Gastroesophageal sphincter (tissue), 3 donors: ENCODE measurements at regions not wholly inside any gene's neighbourhood (a gene's known extent, or its start where the extent isn't known, plus 50 kb on each side); places are given as distances from the start of the nearest gene placed in this dataset.

Experiments used
- POLR2A ChIP-seq, 2 donors: fragments of 450-650 bp; IDR thresholded peaks; one replicate each; pipeline ENCODE4 v1.6.1; 2017; ENCODE audit warnings: antibody characterized with exemption in 2 of 2, mild to moderate bottlenecking in 2 of 2, moderate library complexity in 1 of 2
- TF ChIP-seq, protein P1 (sequence below), 4 experiments: fragments of 200-600 bp in 2 of 4; fragments of 450-650 bp in 2 of 4; sonication (generic) in 1 of 4; IDR thresholded peaks; one replicate each; pipeline ENCODE4 v1.5.1; 2017 to 2019; ENCODE audit warnings: antibody characterized with exemption in 4 of 4, mild to moderate bottlenecking in 2 of 4, moderate library complexity in 2 of 4

DNA sequence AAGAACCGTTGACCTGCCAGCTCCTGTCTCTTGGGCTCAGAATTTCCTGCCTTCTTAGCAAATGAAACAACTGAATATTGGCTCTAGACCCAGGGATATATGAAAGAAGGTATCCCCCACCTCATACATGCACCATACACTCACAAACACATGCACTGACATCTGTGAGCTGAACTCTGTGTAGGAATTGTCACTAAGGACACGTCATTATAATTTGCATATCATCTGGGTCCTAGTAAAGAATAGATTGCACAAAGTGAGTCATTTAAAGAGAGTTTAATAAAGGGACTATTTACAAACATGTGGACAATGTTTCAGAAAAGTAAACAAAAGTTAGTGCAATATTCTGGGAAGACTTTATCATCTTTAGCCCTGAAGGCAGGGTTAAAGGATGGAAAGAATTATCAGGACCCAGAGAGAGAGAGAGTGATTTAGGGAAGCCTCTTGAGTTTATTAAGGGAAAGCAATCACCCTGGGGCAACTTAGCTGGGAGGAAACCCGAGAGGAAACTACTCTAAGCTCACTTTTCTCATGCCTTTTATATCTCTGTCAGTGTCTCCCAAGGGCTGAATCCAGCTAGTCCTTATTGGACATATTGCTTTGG is 74.1 kb upstream of the PLA2G4A start:
- TF ChIP-seq POLR2A (IDR thresholded peaks at IDR 0.05) = no peak
- TF ChIP-seq, protein P1, sequence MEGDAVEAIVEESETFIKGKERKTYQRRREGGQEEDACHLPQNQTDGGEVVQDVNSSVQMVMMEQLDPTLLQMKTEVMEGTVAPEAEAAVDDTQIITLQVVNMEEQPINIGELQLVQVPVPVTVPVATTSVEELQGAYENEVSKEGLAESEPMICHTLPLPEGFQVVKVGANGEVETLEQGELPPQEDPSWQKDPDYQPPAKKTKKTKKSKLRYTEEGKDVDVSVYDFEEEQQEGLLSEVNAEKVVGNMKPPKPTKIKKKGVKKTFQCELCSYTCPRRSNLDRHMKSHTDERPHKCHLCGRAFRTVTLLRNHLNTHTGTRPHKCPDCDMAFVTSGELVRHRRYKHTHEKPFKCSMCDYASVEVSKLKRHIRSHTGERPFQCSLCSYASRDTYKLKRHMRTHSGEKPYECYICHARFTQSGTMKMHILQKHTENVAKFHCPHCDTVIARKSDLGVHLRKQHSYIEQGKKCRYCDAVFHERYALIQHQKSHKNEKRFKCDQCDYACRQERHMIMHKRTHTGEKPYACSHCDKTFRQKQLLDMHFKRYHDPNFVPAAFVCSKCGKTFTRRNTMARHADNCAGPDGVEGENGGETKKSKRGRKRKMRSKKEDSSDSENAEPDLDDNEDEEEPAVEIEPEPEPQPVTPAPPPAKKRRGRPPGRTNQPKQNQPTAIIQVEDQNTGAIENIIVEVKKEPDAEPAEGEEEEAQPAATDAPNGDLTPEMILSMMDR (IDR thresholded peaks at IDR 0.05) = no peak
